Keratinocyte (primary cell): ENCODE measurements at regions not wholly inside any gene's neighbourhood (a gene's known extent, or its start where the extent isn't known, plus 50 kb on each side); places are given as distances from the start of the nearest gene placed in this dataset.

Source experiments
- DNase-seq: peaks from one replicate; pipeline ENCODE4 v3.0.0-alpha.2; 2011; ENCODE audit warnings: low read depth, missing footprints, low spot score
- FAIRE-seq: peaks from 2 replicates; lab custom pipeline; 2011; peaks lifted over from hg19 to GRCh38; lab: Jason Lieb, UNC
- H2AFZ ChIP-seq: 2 replicates; pipeline ENCODE4 v1.6.0; 2012; ENCODE audit warnings: low read length, control low read depth, inconsistent platforms; ENCODE audit not compliant: control insufficient read depth
- H3K27ac ChIP-seq: 2 replicates; pipeline ENCODE4 v1.5.1; 2011; ENCODE audit warnings: low read length; ENCODE audit not compliant: control insufficient read depth, insufficient read depth
- H3K27me3 ChIP-seq: 3 replicates; pipeline ENCODE4 v1.6.0; 2011; ENCODE audit warnings: low read length; ENCODE audit not compliant: control insufficient read depth, insufficient read depth; ENCODE audit errors: extremely low read depth
- H3K36me3 ChIP-seq, 2 experiments: 2 replicates in 1 of 2; 3 replicates in 1 of 2; pipeline ENCODE4 v1.5.1; 2011; ENCODE audit warnings: low read length in 2 of 2, mild to moderate bottlenecking in 1 of 2; ENCODE audit not compliant: control insufficient read depth in 2 of 2, insufficient read depth in 2 of 2; ENCODE audit errors: extremely low read depth in 1 of 2
- H3K4me1 ChIP-seq: 3 replicates; pipeline ENCODE4 v1.5.1; 2011; ENCODE audit warnings: low read length; ENCODE audit not compliant: control insufficient read depth, insufficient read depth; ENCODE audit errors: extremely low read depth
- H3K4me2 ChIP-seq: 3 replicates; pipeline ENCODE4 v1.6.0; 2011; ENCODE audit warnings: low read depth, low read length; ENCODE audit not compliant: control insufficient read depth, insufficient read depth; ENCODE audit errors: extremely low read depth
- H3K4me3 ChIP-seq, 3 experiments: fragments of 200-600 bp in 1 of 3; sonication (generic) in 1 of 3; 2 replicates in 2 of 3; 3 replicates in 1 of 3; pipeline ENCODE4 v1.5.1; 2011 to 2016; ENCODE audit warnings: low read length in 3 of 3, mild to moderate bottlenecking in 3 of 3, control low read depth in 2 of 3, inconsistent platforms in 1 of 3, low read depth in 1 of 3, mixed read lengths in 1 of 3, mixed run types in 1 of 3, moderate library complexity in 1 of 3; ENCODE audit not compliant: control insufficient read depth in 2 of 3, insufficient read depth in 2 of 3; ENCODE audit errors: extremely low read depth in 1 of 3
- H3K79me2 ChIP-seq: 2 replicates; pipeline ENCODE4 v1.6.0; 2012; ENCODE audit warnings: low read length; ENCODE audit not compliant: control insufficient read depth, insufficient read depth
- H3K9ac ChIP-seq: 3 replicates; pipeline ENCODE4 v1.6.0; 2011; ENCODE audit warnings: low read length; ENCODE audit not compliant: control insufficient read depth, insufficient read depth; ENCODE audit errors: extremely low read depth
- H3K9me1 ChIP-seq: 3 replicates; pipeline ENCODE4 v1.6.0; 2011; ENCODE audit warnings: low read length; ENCODE audit not compliant: control insufficient read depth, insufficient read depth; ENCODE audit errors: extremely low read depth
- H3K9me3 ChIP-seq: 2 replicates; pipeline ENCODE4 v1.5.1; 2012; ENCODE audit warnings: low read depth, low read length; ENCODE audit not compliant: control insufficient read depth
- H4K20me1 ChIP-seq: 3 replicates; pipeline ENCODE4 v1.6.0; 2011; ENCODE audit warnings: low read length; ENCODE audit not compliant: control insufficient read depth, insufficient read depth; ENCODE audit errors: extremely low read depth
- EZH2 ChIP-seq: IDR thresholded peaks from one replicate; pipeline ENCODE4 v1.6.1; 2012; ENCODE audit warnings: inconsistent platforms, mild to moderate bottlenecking, low read length, moderate library complexity
- dilution Hi-C: fragments of 300-500 bp; cut with MboI; formaldehyde crosslinking; loops from one replicate; pipeline ENCODE4 v1.7.0; 2020; ENCODE audit warnings: low sequenced_read_pairs; ENCODE audit not compliant: extremely low pct_ligation_motif_present
- TF ChIP-seq, protein P1 (sequence below), 3 experiments: IDR thresholded peaks in 1 of 3; conservative IDR thresholded peaks in 1 of 3; optimal IDR thresholded peaks in 1 of 3; 2 replicates in 2 of 3; 3 replicates in 1 of 3; pipeline versions ENCODE3 to v1.5.1; 2011; ENCODE audit warnings: low read length in 3 of 3, mild to moderate bottlenecking in 3 of 3, moderate library complexity in 2 of 3, control low read depth in 1 of 3, inconsistent platforms in 1 of 3; ENCODE audit not compliant: insufficient read depth in 2 of 3; ENCODE audit errors: extremely low read depth in 1 of 3

DNA sequence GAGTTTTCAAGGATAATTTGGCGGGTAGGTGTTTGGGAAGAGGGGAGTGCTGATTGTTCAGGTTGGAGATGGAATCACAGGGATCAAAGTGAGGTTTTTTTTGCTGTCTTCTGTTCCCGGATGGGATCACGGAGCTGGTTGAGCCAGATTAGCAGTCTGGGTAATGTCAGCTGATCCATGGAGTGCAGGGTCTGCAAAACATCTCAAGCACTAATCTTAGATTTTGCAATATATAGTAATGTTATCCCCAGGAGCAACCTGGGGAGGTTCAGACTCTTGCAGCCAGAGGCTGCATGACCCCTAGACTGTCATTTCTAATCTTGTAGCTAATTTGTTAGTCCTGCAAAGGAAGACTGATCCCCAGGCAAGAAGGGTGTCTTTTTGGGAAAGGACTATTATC is 354.1 kb upstream of the SGO1 start:
- Histone ChIP-seq H3K9me1 (no peaks in the 10 kb centered on the region), H3K27ac (no peak overlapping the region), H3K9me3 (no peaks in the 10 kb centered on the region), H3K36me3 (no peaks in the 10 kb centered on the region), H2AFZ (no peak overlapping the region), H3K9ac (no peak overlapping the region), H3K4me3 (no peak overlapping the region), H3K4me1 (no peaks in the 10 kb centered on the region), H3K79me2 (no peaks in the 10 kb centered on the region), H3K27me3 (no peaks in the 10 kb centered on the region), H4K20me1 (no peaks in the 10 kb centered on the region), H3K4me2 (no peak overlapping the region)
- dilution Hi-C loops: no loop called here
- FAIRE-seq: no peak
- no peak for TF ChIP-seq EZH2
- TF ChIP-seq, protein P1, sequence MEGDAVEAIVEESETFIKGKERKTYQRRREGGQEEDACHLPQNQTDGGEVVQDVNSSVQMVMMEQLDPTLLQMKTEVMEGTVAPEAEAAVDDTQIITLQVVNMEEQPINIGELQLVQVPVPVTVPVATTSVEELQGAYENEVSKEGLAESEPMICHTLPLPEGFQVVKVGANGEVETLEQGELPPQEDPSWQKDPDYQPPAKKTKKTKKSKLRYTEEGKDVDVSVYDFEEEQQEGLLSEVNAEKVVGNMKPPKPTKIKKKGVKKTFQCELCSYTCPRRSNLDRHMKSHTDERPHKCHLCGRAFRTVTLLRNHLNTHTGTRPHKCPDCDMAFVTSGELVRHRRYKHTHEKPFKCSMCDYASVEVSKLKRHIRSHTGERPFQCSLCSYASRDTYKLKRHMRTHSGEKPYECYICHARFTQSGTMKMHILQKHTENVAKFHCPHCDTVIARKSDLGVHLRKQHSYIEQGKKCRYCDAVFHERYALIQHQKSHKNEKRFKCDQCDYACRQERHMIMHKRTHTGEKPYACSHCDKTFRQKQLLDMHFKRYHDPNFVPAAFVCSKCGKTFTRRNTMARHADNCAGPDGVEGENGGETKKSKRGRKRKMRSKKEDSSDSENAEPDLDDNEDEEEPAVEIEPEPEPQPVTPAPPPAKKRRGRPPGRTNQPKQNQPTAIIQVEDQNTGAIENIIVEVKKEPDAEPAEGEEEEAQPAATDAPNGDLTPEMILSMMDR (optimal IDR thresholded peaks at IDR 0.05 in 1 of 3, IDR thresholded peaks at IDR 0.05 in 1 of 3, conservative IDR thresholded peaks at IDR 0.05 in 1 of 3; ENCODE audit: extremely low read depth in 1 of 3, insufficient read depth in 2 of 3, low read length in 3 of 3): no peak
- no peak for DNase-seq

DNA sequence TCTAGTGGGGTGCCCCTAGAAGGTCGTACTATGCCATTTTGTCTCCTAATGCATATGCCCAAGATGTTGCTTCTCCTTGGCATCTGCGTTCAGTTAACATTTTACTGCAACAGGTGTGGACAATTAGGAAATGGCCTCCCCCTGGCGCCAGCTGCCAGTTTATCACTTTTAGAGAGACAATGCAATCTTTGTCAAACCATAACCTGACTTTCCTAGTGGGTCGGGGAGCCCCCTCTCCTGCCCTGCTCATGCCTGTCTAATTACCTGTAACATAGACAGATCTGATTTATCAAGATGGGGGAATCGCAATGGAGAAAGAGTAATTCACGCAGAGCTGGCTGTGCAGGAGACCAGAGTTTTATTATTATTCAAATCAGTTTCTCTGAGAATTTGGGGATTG is 353.7 kb upstream of the SGO1 start:
- Histone ChIP-seq H3K79me2 (no peaks in the 10 kb centered on the region), H3K9me3 (no peaks in the 10 kb centered on the region)

More for the DNA sequence above, 353.7 kb upstream of the SGO1 start:
- Histone ChIP-seq H3K4me1 (no peaks in the 10 kb centered on the region), H2AFZ (no peak overlapping the region), H3K9me1 (no peaks in the 10 kb centered on the region), H3K9ac (no peak overlapping the region), H4K20me1 (no peaks in the 10 kb centered on the region), H3K27ac (no peak overlapping the region), H3K27me3 (no peaks in the 10 kb centered on the region), H3K36me3 (no peaks in the 10 kb centered on the region), H3K4me2 (no peak overlapping the region), H3K4me3 (no peak overlapping the region)
- dilution Hi-C loops: no loop called here
- FAIRE-seq (no peak), DNase-seq (no peak)
- TF ChIP-seq, protein P1 (optimal IDR thresholded peaks at IDR 0.05 in 1 of 3, IDR thresholded peaks at IDR 0.05 in 1 of 3, conservative IDR thresholded peaks at IDR 0.05 in 1 of 3; ENCODE audit: extremely low read depth in 1 of 3, insufficient read depth in 2 of 3, low read length in 3 of 3): no peak
- no peak for TF ChIP-seq EZH2
